IPS DF 4.7 (cell line): ENCODE measurements at regions not wholly inside any gene's neighbourhood (a gene's known extent, or its start where the extent isn't known, plus 50 kb on each side); places are given as distances from the start of the nearest gene placed in this dataset.
"Not testable (repeated sequence)": the region's sequence is repeated elsewhere in the genome, so short reads cannot be mapped to it uniquely, and the experiment has no call there.

Experiments used
- DNase-seq: peaks from one replicate; pipeline ENCODE4 v3.0.0-alpha.2; 2013; ENCODE audit warnings: low spot score; ENCODE audit errors: extremely low read depth

DNA sequence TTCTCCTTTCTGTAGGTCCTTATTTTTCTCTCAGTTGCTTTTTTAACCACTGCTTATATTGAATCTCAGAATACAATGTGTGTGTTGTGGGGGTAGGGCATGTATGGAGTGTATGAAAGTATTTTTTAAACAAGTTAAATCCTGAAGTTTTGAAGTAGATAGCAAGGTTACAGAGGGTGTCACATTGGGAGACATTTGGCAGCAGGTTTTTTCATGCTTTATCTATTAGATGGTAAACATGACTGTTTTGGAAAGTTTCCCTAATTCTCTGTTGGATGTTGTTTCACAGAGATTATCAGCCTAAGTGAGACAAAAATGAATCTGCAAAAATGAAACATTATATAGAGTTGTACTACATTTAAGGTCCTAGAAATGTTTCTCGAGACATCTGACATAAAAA is 190.6 kb upstream of the ARPP21 start:
- no peak for DNase-seq

DNA sequence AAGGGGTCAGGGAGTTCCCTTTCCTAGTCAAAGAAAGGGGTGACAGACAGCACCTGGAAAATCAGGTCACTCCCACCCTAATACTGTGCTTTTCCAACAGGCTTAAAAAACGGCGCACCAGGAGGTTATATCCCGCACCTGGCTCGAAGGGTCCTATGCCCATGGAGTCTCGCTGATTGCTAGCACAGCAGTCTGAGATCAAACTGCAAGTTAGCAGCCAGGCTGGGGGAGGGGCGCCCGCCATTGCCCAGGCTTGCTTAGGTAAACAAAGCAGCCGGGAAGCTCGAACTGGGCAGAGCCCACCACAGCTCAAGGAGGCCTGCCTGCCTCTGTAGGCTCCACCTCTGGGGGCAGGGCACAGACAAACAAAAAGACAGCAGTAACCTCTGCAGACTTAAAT is 184.5 kb upstream of the ARPP21 start:
- DNase-seq = not testable (repeated sequence)

DNA sequence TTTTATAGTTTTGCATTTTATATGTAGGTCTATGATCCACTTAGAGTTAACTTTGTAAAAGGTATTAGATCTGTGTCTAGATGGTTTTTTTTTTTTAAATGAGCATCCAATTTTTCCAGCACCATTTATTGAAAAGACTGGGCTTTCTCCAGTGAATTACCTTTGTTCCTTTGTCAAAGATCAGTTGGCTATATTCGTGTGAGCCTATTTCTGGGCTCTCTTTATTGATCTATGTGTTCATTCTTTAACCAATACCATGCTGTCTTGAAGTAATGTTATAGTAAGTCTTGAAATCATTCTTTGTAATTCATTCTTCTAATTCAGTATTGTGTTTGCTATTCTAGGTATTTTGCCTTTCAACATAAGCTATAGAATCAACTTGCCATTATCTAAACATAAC is 165.4 kb upstream of the ARPP21 start:
- no peak for DNase-seq

DNA sequence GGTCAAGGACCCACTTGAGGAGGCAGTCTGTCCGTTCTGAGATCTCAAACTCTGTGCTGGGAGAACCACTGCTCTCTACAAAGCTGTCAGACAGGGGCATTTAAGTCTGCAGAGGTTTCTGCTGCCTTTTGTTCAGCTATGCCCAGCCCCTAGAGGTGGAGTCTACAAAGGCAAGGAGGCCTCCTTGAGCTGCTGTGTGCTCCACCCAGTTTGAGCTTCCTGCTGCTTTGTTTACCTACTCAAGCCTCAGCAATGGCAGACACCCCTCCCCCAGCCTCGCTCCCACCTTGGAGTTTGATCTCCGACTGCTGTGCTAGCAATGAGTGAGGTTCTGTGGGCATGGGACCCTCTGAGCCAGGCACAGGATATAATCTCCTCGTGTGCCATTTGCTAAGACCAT is 156.8 kb upstream of the ARPP21 start:
- DNase-seq = not testable (repeated sequence)

DNA sequence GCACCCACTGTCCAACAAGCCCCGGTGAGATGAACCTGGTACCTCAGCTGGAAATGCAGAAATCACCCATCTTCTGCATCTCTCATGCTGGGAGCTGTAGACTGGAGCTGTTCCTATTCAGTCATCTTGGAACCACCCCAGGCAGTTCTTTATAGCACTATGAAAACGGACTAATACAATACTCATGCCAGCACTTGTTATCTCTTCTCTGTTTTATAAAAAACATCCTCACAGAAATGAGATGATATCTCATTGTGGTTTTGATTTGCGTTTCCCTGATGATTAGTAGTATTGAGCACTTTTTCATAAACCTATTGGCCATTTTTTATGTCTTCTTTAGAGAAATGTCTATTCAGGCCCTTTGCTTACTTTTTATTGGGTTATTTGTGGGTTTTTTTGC is 156.2 kb upstream of the ARPP21 start:
- DNase-seq = no peak

DNA sequence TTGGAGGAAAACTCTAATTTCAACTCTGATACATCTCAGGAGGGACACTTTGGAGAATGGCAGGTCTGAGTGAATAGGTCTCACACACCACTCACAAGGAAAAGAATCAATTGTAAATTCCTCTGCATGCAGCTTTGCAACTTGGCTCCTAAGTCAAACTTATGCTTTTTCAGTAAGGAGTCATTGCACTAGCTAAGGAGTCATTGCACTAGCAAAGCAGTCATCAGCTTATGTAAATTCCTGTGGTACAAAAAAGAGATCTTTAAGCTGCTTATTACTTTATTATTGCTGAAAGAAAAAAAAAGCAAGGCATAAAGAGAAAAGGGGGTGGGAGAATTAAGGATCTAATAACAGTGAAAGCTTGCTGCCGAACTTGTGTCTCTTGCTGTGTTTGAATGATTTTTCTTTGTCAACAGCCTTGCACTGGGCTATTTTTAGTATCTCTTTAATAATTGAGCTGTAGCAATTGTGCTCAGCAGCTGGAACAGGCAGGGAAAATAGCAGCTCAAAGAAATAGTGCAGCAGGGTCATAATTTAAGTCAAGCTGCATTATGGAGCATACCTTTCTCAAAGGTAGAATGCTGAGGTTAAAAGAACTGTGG is 154.3 kb upstream of the ARPP21 start:
- no peak for DNase-seq

DNA sequence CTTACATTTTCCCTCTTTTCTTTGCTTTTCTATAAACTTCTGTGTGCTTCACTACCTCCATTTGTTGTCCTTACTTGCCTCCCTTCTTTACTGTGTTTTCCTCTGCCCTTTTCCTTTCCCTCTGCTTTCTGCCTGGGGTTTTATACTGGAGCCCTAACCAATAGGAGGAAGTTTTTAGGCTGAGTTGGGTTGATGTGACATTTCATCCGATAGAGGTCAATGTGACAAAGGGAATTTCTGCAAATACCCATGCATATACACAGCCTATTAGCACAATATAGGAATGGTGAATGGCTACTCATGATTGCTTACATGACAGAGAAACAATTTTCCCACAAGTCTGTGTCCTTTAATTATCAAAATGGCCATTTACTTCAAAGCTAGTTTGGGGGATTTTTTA is 153.0 kb upstream of the ARPP21 start:
- no peak for DNase-seq

DNA sequence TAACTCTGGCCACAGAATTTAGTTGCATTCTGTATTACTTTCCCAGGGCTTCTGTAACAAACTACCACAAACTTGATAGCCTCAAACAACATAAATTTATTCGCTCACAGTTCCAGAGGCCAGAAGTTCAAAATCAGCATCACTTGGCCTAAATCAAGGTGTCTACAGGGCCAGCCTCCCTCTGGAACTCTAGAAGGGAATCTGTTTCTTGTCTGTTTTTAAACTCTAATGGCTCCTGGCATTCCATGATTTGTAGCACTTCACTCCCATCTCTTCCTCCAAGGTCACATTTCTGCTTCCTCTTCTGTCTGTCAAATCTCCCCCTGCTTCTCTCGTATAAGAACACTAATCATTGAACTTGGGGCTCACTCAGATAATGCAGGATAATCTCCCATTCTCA is 151.9 kb upstream of the ARPP21 start:
- no peak for DNase-seq

DNA sequence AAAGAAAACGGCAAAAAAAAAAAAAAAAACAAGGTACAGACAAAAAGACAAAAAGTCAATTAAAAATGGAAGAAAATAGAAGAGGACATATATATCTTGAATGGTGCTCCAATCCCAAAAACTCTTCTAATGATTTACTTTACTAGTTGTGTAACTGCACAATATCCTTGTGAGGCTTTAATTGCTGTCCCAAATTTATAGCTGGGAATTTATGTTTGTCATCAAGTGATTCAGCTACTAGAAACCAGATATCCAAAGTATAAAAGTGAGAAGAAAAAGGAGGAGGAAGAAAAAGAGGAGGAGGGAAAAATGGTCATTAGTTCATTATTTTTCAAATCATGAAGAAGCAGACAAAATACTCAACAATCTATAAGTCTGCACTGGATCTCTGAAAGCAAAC is 150.8 kb upstream of the ARPP21 start:
- no peak for DNase-seq

DNA sequence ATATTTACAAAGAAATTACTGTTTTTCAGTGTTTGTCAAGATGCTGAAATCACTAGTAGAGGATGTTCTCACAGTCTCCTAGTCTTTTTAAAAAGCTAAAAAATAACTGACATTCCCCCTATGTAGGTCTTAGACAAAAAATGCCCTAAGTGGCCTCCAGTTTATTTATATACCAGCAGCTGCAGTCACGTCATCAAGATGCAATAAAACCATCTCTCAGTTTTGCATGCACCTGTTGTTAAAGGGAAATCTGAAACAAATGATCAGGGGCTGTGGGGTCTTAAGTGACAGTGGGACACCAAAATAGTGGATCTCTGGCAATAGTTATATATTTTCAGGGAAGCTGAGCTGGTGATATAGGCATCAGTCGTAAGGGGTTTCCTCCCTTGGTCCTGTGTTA is 146.5 kb upstream of the ARPP21 start:
- no peak for DNase-seq

DNA sequence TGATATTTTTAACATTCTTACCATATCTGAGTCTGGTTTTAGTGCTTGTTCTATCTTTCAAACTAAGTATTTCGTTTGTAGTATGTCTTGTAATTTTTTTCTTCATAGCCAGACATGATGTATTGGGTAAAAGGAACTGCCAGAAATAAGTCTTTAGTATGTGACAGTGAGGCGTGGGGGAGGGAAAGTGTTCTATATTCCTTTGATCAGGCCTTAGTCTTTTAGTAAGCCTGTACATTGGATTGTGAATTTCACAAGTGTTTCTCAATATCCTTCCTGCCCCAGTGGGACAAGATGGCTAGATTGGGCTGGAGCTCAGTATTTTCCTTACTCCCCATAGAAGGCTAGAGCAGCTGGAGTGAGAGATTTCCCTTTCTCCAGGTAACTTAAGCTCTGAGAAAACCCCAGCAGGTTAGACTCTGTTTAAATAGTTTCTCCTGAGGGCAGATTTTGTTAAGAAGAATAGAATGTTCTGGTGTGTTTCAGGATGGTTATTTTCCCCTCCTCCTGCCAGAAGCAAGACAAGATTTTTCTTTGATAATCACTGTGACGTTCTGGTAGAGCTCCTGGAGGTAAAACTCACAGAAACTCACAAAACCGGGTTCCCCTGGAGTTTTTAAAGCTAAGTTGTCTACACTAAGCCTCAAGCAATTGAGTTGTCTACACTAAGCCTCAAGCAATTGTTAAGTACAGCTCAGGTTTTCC is 140.7 kb upstream of the ARPP21 start:
- no peak for DNase-seq

DNA sequence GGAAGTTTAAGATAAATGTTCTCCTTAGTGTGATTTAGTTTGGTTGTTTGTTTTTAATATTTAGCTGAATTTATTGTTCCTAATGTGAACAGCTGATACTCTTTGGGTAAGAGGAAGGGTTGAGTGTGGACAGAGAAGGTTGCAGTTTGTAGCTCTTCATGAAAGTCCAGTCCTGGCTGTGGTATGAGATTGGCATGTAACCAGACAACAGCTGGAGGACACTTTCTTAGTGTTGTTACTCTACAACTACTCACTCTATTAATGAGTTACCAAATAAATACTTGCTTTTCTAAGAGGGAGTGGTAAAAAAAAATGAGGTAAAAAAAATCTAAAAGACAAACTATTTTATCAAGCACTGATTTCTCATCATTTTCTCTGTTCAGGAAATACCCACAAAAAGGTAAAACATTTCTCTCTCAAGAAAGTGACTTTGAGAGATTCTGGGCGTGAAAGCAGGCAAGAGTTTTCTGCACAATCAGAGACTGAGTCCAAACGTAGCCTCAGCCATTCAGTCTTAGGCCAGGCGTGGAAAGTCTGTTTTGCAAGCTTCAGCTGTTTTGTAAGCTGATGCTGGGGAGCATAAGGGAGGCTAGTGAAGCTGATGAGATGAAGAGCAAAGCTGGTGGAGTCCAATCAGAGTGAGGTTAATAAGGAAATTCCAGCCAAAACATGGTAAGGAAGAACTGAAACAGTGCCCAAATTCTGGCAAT is 138.5 kb upstream of the ARPP21 start:
- DNase-seq = no peak

DNA sequence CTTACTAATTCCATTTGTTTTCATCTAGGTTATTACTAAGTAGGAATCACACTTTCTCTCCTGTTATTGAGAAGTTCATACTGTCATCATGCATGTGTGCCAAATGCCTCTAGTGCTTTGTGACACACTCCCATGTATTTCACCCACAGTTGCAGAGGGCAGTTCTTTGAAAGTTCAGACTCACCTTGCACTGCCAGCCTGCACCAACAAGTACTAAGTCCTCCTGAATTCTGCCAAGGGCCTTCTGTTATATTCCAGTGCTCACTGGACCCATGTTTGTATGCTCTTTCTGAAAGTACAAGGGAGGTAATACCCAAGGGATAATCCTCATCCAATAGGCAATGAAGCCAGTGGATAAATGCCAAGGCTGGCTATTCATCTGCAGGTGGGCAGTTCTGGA is 136.6 kb upstream of the ARPP21 start:
- DNase-seq = no peak

DNA sequence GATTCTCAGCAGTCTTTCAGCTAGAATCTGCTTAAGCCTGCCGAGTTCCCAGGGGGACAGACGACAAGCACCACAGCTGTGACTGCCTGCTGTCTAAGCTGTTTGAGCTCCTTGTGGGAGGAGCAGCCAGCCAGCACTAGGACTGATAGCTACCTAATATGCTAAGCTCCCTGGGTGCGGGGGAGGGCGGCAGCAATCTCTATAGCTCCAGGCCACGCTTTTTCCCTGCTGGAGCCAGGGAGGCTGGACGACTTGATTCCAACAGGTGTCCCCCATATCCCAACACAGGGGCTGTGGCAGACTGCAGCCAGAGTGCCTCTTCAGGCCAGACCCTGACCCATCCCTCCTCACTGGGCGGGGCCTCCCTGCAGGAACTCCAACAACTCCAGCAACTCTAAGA is 134.1 kb upstream of the ARPP21 start:
- DNase-seq = peak; percentile 41

DNA sequence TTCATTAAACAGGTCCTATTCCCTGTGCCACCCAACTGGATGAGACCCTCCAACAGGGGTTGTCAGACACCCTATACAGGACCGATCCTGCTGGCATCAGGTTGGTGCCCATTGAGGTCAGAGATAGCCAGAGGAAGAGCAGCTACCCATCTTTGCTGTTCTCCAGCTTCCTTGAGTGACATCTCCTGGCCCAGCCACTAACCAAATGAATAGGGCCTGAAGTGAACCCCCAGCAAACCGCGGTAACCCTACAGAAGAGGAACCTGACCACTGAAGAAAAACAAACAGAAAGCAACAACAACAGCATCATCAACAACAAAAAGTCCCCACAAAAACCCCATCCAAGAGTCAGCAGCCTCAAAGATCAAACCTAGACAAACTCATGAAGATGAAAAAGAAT is 133.6 kb upstream of the ARPP21 start:
- DNase-seq = no peak

DNA sequence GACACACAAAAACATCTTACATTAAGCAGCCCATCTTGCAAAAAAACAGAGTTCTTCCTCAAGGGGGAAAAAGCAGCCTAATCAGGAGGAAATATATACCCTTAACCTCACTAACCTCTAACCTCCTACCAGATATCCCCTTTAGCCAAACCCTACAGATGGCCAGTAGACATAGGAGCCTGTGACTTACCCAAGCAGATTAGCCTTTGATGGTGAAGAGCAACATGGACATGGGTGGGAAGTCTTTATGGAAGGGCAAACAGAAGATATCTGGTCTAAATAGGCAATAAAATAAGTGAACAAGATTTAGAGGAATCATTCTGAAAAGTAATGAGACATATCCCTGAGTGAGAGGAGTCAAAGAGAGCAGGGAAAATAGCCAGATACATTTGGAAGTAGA is 119.4 kb upstream of the ARPP21 start:
- DNase-seq = no peak

DNA sequence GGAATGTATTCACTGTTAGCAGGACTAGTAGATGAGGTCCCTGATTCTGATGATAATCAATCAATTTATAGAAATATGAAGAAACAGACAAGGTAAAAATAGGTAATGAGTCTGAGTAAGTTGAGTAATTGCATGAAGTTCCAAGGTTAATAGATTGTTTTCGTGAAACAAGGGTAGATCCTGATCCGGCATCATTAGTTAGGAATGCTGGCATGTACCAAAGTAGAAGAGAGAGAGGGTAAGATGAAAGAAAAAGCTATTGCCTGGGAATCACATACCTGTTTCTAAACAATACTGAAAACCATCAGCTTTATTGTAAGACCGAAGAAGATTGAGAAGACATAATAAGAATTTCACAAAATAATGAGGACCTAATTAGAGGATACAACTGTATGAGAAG is 118.1 kb upstream of the ARPP21 start:
- no peak for DNase-seq

DNA sequence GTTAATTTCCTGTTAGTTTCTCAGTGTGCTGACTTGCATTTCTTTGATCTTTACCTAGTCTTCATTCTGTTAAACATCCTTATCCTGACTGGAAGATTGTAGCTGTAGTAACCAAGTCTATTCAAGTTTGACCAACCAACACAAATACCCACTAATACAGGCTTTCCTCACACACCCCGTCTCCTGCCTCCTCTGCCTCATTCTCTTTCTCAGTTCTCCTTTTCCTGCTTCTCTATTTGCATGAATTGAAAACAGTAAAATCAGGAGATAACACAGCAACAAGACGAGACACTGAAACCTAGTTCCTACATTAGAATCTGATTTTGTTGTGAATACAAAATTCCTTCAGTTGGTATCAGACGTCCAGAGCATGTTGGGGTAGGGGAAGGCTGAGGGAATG is 116.9 kb upstream of the ARPP21 start:
- DNase-seq = no peak

DNA sequence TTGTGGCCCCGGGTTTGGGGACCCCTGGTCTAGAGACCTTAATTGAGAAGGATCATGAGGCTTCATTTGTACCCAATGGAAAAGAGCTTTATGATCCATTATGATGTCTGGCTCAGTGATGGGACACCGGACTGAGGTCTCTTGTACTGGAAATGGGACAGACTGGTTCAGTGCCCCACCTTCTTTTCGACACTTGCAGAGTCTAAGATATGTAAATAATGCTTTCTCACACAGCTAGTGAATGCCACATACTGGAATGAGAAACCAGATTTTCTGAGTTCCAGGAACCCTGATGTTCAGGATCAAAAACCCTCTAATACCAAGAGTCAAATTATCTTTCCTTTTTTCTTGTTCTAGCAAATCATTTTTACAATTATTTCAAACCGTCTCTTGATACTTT is 116.3 kb upstream of the ARPP21 start:
- no peak for DNase-seq

DNA sequence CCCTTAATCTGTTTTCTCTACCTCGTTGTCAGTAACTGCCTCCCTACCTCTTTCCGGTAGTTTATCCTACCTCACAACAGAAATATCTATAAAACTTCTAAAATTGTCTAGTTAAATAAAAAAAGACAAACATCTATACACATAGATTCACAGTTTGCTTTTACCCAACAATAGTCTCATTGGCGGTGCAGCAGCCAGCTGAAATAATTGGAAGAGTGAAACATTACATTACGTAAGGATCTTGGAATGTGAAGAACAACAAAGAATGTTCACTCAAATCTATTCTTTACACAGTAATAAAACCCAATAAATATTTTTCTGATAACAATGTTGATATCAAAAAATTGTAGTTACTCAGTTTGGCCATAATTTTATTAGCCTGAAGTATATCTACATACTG is 115.5 kb upstream of the ARPP21 start:
- DNase-seq = no peak

DNA sequence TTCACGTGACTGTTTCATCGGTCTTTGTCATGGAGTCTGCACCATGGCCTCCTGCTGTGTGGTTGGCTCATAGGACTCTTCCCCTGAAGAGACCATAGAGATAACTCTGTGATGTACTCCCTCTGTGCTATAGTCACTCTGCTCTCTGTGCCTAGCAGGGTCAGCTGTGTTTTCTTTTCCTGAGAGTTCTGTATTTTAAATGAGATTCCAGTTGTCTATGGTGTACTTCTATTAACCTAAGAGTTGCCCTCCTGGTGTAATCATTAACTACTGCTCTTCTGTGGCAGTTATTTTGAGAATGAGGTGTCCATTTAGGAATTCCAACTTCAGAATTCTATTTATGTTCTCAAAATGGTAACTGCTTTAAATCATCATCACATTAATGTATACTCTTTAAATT is 114.5 kb upstream of the ARPP21 start:
- no peak for DNase-seq

DNA sequence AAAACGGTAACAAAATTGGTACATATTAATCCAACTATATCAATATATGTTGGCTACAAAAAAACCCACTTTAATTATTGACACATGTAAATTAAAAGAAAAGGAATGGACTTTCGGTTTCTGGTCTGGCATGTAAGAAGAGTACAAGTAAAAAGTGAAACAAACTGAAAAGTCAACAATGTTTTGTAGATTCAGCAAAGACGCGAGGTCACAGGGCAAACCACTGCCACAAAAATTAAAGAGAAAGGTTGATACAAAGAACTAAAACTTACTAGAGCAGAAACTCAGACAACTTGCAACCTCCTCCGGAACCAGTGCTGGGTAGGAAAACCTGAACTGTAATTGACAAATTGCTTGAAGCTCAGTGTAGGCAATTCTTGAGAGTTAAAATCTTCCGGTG is 110.6 kb upstream of the ARPP21 start:
- DNase-seq = no peak

DNA sequence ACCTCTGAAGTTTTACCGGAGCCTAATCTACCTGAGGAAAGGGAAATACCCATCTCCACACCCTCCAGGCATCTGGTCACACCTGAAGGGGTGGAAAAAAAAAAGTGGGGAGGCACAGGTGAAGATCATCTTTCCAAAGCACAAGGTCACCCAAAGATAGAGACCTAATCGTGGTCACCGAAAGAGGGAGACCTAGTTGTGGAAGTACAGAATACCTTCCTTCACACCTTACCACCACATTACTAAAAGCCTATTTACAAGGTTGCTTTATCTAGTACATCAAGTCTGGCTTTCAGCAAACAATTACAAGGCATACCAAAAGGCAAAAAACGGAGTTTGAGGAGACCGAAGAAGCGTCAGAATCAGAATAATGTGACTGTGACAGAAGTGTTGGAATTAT is 110.0 kb upstream of the ARPP21 start:
- DNase-seq = no peak
